ENCODE measurements at regions not wholly inside any gene's neighbourhood (a gene's known extent, or its start where the extent isn't known, plus 50 kb on each side); places are given as distances from the start of the nearest gene placed in this dataset.
"Not testable (repeated sequence)": the region's sequence is repeated elsewhere in the genome, so short reads cannot be mapped to it uniquely, and the experiment has no call there.

GRCh38 chr1:176396604-176397395 lies 66.2 kb upstream of the PAPPA2 start:
- not testable (repeated sequence) for H3K27me3 ChIP-seq (replicated peaks; ENCODE audit: control insufficient read depth, insufficient read depth, low read length, poor library complexity, severe bottlenecking); H3K36me3 ChIP-seq (ENCODE audit: control insufficient read depth, insufficient read depth, low read length)

GRCh38 chr1:176391621-176392020 lies 71.4 kb upstream of the PAPPA2 start:
- Histone ChIP-seq H3K4me1 (ENCODE audit: control insufficient read depth, insufficient read depth, low read length, poor library complexity, severe bottlenecking) (no peaks in the 10 kb centered on the region), H3K36me3 (ENCODE audit: control insufficient read depth, insufficient read depth, low read length) (no peaks in the 10 kb centered on the region), H3K9me3 (ENCODE audit: control insufficient read depth, low read length) (no peaks in the 10 kb centered on the region), H3K4me3 (ENCODE audit: insufficient read depth, low read depth, low read length, poor library complexity, severe bottlenecking) (no peak overlapping the region), H3K27ac (ENCODE audit: insufficient read depth, low read length, poor library complexity, severe bottlenecking) (no peak overlapping the region), H3K27me3 (replicated peaks; ENCODE audit: control insufficient read depth, insufficient read depth, low read length, poor library complexity, severe bottlenecking) (no peaks in the 10 kb centered on the region)
- DNase-seq = no peak

More at GRCh38 chr1:176396604-176397395, 66.2 kb upstream of the PAPPA2 start:
- not testable (repeated sequence) for H3K4me3 ChIP-seq (ENCODE audit: insufficient read depth, low read depth, low read length, poor library complexity, severe bottlenecking); H3K4me1 ChIP-seq (ENCODE audit: control insufficient read depth, insufficient read depth, low read length, poor library complexity, severe bottlenecking); H3K9me3 ChIP-seq (ENCODE audit: control insufficient read depth, low read length); H3K27ac ChIP-seq (ENCODE audit: insufficient read depth, low read length, poor library complexity, severe bottlenecking); DNase-seq

GRCh38 chr1:176384841-176385240 lies 78.1 kb upstream of the PAPPA2 start:
- no peak overlapping the region for H3K27ac ChIP-seq (ENCODE audit: insufficient read depth, low read length, poor library complexity, severe bottlenecking)
- no peaks in the 10 kb centered on the region for H3K9me3 ChIP-seq (ENCODE audit: control insufficient read depth, low read length)
- H3K27me3 ChIP-seq (replicated peaks; ENCODE audit: control insufficient read depth, insufficient read depth, low read length, poor library complexity, severe bottlenecking) = no peaks in the 10 kb centered on the region
- DNase-seq = no peak
- no peaks in the 10 kb centered on the region for H3K4me1 ChIP-seq (ENCODE audit: control insufficient read depth, insufficient read depth, low read length, poor library complexity, severe bottlenecking)
- H3K4me3 ChIP-seq (ENCODE audit: insufficient read depth, low read depth, low read length, poor library complexity, severe bottlenecking) = no peak overlapping the region
- no peaks in the 10 kb centered on the region for H3K36me3 ChIP-seq (ENCODE audit: control insufficient read depth, insufficient read depth, low read length)

- Histone ChIP-seq H3K27ac (ENCODE audit: insufficient read depth, low read length, poor library complexity, severe bottlenecking) (no peak overlapping the region), H3K9me3 (ENCODE audit: control insufficient read depth, low read length) (no peaks in the 10 kb centered on the region), H3K4me3 (ENCODE audit: insufficient read depth, low read depth, low read length, poor library complexity, severe bottlenecking) (no peak overlapping the region), H3K4me1 (ENCODE audit: control insufficient read depth, insufficient read depth, low read length, poor library complexity, severe bottlenecking) (no peaks in the 10 kb centered on the region), H3K36me3 (ENCODE audit: control insufficient read depth, insufficient read depth, low read length) (no peaks in the 10 kb centered on the region), H3K27me3 (replicated peaks; ENCODE audit: control insufficient read depth, insufficient read depth, low read length, poor library complexity, severe bottlenecking) (no peaks in the 10 kb centered on the region)
- DNase-seq = no peak
Measured at GRCh38 chr1:176382163-176382562, 80.8 kb upstream of the PAPPA2 start.

- no peaks in the 10 kb centered on the region for H3K27me3 ChIP-seq (replicated peaks; ENCODE audit: control insufficient read depth, insufficient read depth, low read length, poor library complexity, severe bottlenecking)
- H3K36me3 ChIP-seq (ENCODE audit: control insufficient read depth, insufficient read depth, low read length) = no peaks in the 10 kb centered on the region
- DNase-seq = no peak
- H3K27ac ChIP-seq (ENCODE audit: insufficient read depth, low read length, poor library complexity, severe bottlenecking) = no peak overlapping the region
- no peaks in the 10 kb centered on the region for H3K9me3 ChIP-seq (ENCODE audit: control insufficient read depth, low read length)
- H3K4me1 ChIP-seq (ENCODE audit: control insufficient read depth, insufficient read depth, low read length, poor library complexity, severe bottlenecking) = no peaks in the 10 kb centered on the region
- H3K4me3 ChIP-seq (ENCODE audit: insufficient read depth, low read depth, low read length, poor library complexity, severe bottlenecking) = no peak overlapping the region
Measured at GRCh38 chr1:176379626-176380339, 83.2 kb upstream of the PAPPA2 start.

- no peaks in the 10 kb centered on the region for H3K36me3 ChIP-seq (ENCODE audit: control insufficient read depth, insufficient read depth, low read length)
- no peaks in the 10 kb centered on the region for H3K4me1 ChIP-seq (ENCODE audit: control insufficient read depth, insufficient read depth, low read length, poor library complexity, severe bottlenecking)
- H3K4me3 ChIP-seq (ENCODE audit: insufficient read depth, low read depth, low read length, poor library complexity, severe bottlenecking) = no peak overlapping the region
- H3K9me3 ChIP-seq (ENCODE audit: control insufficient read depth, low read length) = no peaks in the 10 kb centered on the region
- no peaks in the 10 kb centered on the region for H3K27me3 ChIP-seq (replicated peaks; ENCODE audit: control insufficient read depth, insufficient read depth, low read length, poor library complexity, severe bottlenecking)
- H3K27ac ChIP-seq (ENCODE audit: insufficient read depth, low read length, poor library complexity, severe bottlenecking) = no peak overlapping the region
- DNase-seq = peak in 2 of 3 donors; percentile 4 to 19
Measured at GRCh38 chr1:176374967-176375569, 87.9 kb upstream of the PAPPA2 start.

GRCh38 chr1:176364236-176364905 lies 98.6 kb upstream of the PAPPA2 start:
- no peaks in the 10 kb centered on the region for H3K27me3 ChIP-seq (replicated peaks; ENCODE audit: control insufficient read depth, insufficient read depth, low read length, poor library complexity, severe bottlenecking)
- no peak overlapping the region for H3K27ac ChIP-seq (ENCODE audit: insufficient read depth, low read length, poor library complexity, severe bottlenecking)
- no peaks in the 10 kb centered on the region for H3K36me3 ChIP-seq (ENCODE audit: control insufficient read depth, insufficient read depth, low read length)
- no peak overlapping the region for H3K4me3 ChIP-seq (ENCODE audit: insufficient read depth, low read depth, low read length, poor library complexity, severe bottlenecking)
- H3K4me1 ChIP-seq (ENCODE audit: control insufficient read depth, insufficient read depth, low read length, poor library complexity, severe bottlenecking) = no peaks in the 10 kb centered on the region
- DNase-seq = no peak
- no peaks in the 10 kb centered on the region for H3K9me3 ChIP-seq (ENCODE audit: control insufficient read depth, low read length)

GRCh38 chr1:176349135-176349715 lies 113.8 kb upstream of the PAPPA2 start:
- H3K4me1 ChIP-seq (ENCODE audit: control insufficient read depth, insufficient read depth, low read length, poor library complexity, severe bottlenecking); DNase-seq; H3K27me3 ChIP-seq (replicated peaks; ENCODE audit: control insufficient read depth, insufficient read depth, low read length, poor library complexity, severe bottlenecking); H3K27ac ChIP-seq (ENCODE audit: insufficient read depth, low read length, poor library complexity, severe bottlenecking); H3K36me3 ChIP-seq (ENCODE audit: control insufficient read depth, insufficient read depth, low read length); H3K4me3 ChIP-seq (ENCODE audit: insufficient read depth, low read depth, low read length, poor library complexity, severe bottlenecking); H3K9me3 ChIP-seq (ENCODE audit: control insufficient read depth, low read length): not testable (repeated sequence)

GRCh38 chr1:176341656-176342055 lies 121.3 kb upstream of the PAPPA2 start:
- Histone ChIP-seq H3K4me1 (ENCODE audit: control insufficient read depth, insufficient read depth, low read length, poor library complexity, severe bottlenecking) (no peaks in the 10 kb centered on the region), H3K27me3 (replicated peaks; ENCODE audit: control insufficient read depth, insufficient read depth, low read length, poor library complexity, severe bottlenecking) (no peaks in the 10 kb centered on the region), H3K9me3 (ENCODE audit: control insufficient read depth, low read length) (no peaks in the 10 kb centered on the region), H3K4me3 (ENCODE audit: insufficient read depth, low read depth, low read length, poor library complexity, severe bottlenecking) (no peak overlapping the region), H3K36me3 (ENCODE audit: control insufficient read depth, insufficient read depth, low read length) (no peaks in the 10 kb centered on the region), H3K27ac (ENCODE audit: insufficient read depth, low read length, poor library complexity, severe bottlenecking) (no peak overlapping the region)
- no peak for DNase-seq

All from effector memory CD4-positive, alpha-beta T cell (primary cell).